SK-N-SH treated with all-trans-retinoic acid at 6 μM for 48 hours (cell line): ENCODE measurements at regions not wholly inside any gene's neighbourhood (a gene's known extent, or its start where the extent isn't known, plus 50 kb on each side); places are given as distances from the start of the nearest gene placed in this dataset.

ENCODE experiments used
- ARNTL ChIP-seq: fragments of 450-650 bp; formaldehyde crosslinking; IDR thresholded peaks from 2 replicates; pipeline ENCODE4 v1.5.0; 2020; ENCODE audit warnings: low read depth, mild to moderate bottlenecking, moderate library complexity, borderline replicate concordance
- CSDC2 ChIP-seq: fragments of 250-450 bp; sonication (Bioruptor Pico); IDR thresholded peaks from 2 replicates; pipeline ENCODE4 v1.5.0; 2020; ENCODE audit warnings: mild to moderate bottlenecking, moderate library complexity
- ESRRG ChIP-seq: fragments of 250-450 bp; sonication (Bioruptor Pico); IDR thresholded peaks from 2 replicates; pipeline ENCODE4 v1.6.1; 2021; ENCODE audit warnings: mild to moderate bottlenecking
- GLIS3 ChIP-seq: fragments of 250-450 bp; sonication (Bioruptor Pico); IDR thresholded peaks from 2 replicates; pipeline ENCODE4 v1.5.0; 2020; ENCODE audit warnings: mild to moderate bottlenecking, moderate library complexity
- PATZ1 ChIP-seq: fragments of 250-450 bp; sonication (Bioruptor Pico); IDR thresholded peaks from 2 replicates; pipeline ENCODE4 v1.8.0; 2020; ENCODE audit warnings: mild to moderate bottlenecking, moderate library complexity, borderline replicate concordance
- POU6F1 ChIP-seq: fragments of 250-450 bp; sonication (Bioruptor Pico); IDR thresholded peaks from 2 replicates; pipeline ENCODE4 v1.8.0; 2021; ENCODE audit warnings: low read depth, mild to moderate bottlenecking, moderate library complexity, borderline replicate concordance
- PPARA ChIP-seq: fragments of 250-450 bp; sonication (Bioruptor Pico); IDR thresholded peaks from 2 replicates; pipeline ENCODE4 v1.5.0; 2020; ENCODE audit warnings: mild to moderate bottlenecking, borderline replicate concordance
- ZC3H10 ChIP-seq: fragments of 250-450 bp; sonication (Bioruptor Pico); IDR thresholded peaks from 2 replicates; pipeline ENCODE4 v1.5.1; 2021; ENCODE audit warnings: mild to moderate bottlenecking, moderate library complexity
- ZFP30 ChIP-seq: fragments of 450-650 bp; formaldehyde crosslinking; IDR thresholded peaks from 2 replicates; pipeline ENCODE4 v1.5.0; 2022; ENCODE audit warnings: mild to moderate bottlenecking, moderate library complexity
- ZNF8 ChIP-seq: fragments of 450-650 bp; formaldehyde crosslinking; IDR thresholded peaks from 2 replicates; pipeline ENCODE4 v1.5.0; 2020; ENCODE audit warnings: mild to moderate bottlenecking, moderate library complexity

- TF ChIP-seq POU6F1, result no peak
- TF ChIP-seq ARNTL (CRISPR knock-in tag), result no peak
- TF ChIP-seq ZNF8 (CRISPR knock-in tag), result no peak
- TF ChIP-seq GLIS3 (CRISPR knock-in tag), result no peak
- no peak for TF ChIP-seq PATZ1 (CRISPR knock-in tag)
- no peak for TF ChIP-seq ZC3H10 (CRISPR knock-in tag)
- no peak for TF ChIP-seq CSDC2 (CRISPR knock-in tag)
- TF ChIP-seq ESRRG (CRISPR knock-in tag), result no peak
- no peak for TF ChIP-seq ZFP30
- no peak for TF ChIP-seq PPARA (CRISPR knock-in tag)
Measured at GRCh38 chr2:226440127-226440918, 359.3 kb downstream of the IRS1 start.
